H1 (cell line): ENCODE measurements at regions not wholly inside any gene's neighbourhood (a gene's known extent, or its start where the extent isn't known, plus 50 kb on each side); places are given as distances from the start of the nearest gene placed in this dataset.

Source experiments
- CTCF ChIA-PET: fragments of 300-600 bp; sonication (Branson Sonifier 250); formaldehyde crosslinking; loops from one replicate; lab custom pipeline; 2021; ENCODE audit not compliant: partially characterized antibody; lab: Charles Lee
- POLR2A ChIA-PET: fragments of 300-600 bp; sonication (Branson Sonifier 250); formaldehyde crosslinking; loops from one replicate; lab custom pipeline; 2021; ENCODE audit warnings: inconsistent platforms; ENCODE audit not compliant: partially characterized antibody; lab: Charles Lee
- DNase-seq, 2 experiments: peaks; one replicate each; pipeline versions ENCODE4 v3.0.0 to v3.0.0-alpha.2; 2010 to 2022; ENCODE audit warnings: low spot score in 2 of 2, low read depth in 1 of 2, mixed read lengths in 1 of 2
- FAIRE-seq: peaks from 2 replicates; lab custom pipeline; 2011; peaks lifted over from hg19 to GRCh38; lab: Jason Lieb, UNC
- H2AFZ ChIP-seq: 2 replicates; pipeline ENCODE4 v1.8.1; 2012; ENCODE audit warnings: low read length, inconsistent platforms
- H2AK5ac ChIP-seq: 2 replicates; pipeline ENCODE4 v1.6.1; 2013; ENCODE audit warnings: low read depth, low read length
- H2BK120ac ChIP-seq: replicated peaks from 2 replicates; pipeline ENCODE3; 2013; ENCODE audit warnings: low read depth, low read length, inconsistent platforms
- H2BK12ac ChIP-seq: 2 replicates; pipeline ENCODE4 v1.6.1; 2013; ENCODE audit warnings: low read depth, low read length
- H2BK15ac ChIP-seq: 2 replicates; pipeline ENCODE4 v1.6.1; 2013; ENCODE audit warnings: low read length
- H2BK20ac ChIP-seq: 2 replicates; pipeline ENCODE4 v1.6.1; 2013; ENCODE audit warnings: low read length
- H2BK5ac ChIP-seq: 2 replicates; pipeline ENCODE4 v1.6.1; 2013; ENCODE audit warnings: low read depth, low read length
- H3K14ac ChIP-seq: 2 replicates; pipeline ENCODE4 v1.6.1; 2013; ENCODE audit warnings: inconsistent platforms; ENCODE audit not compliant: insufficient read length
- H3K18ac ChIP-seq: 2 replicates; pipeline ENCODE4 v1.6.1; 2013; ENCODE audit warnings: low read length; ENCODE audit errors: extremely low read depth
- H3K23ac ChIP-seq: 2 replicates; pipeline ENCODE4 v1.6.1; 2013; ENCODE audit warnings: inconsistent platforms; ENCODE audit not compliant: insufficient read length
- H3K23me2 ChIP-seq: 2 replicates; pipeline ENCODE4 v1.6.1; 2013; ENCODE audit warnings: low read depth, low read length
- H3K27ac ChIP-seq: 2 replicates; pipeline ENCODE4 v1.6.1; 2011; ENCODE audit warnings: low read depth, low read length, inconsistent platforms
- H3K27me3 ChIP-seq, 4 experiments: replicated peaks in 1 of 4; 1 replicate in 1 of 4; 2 replicates in 3 of 4; pipeline versions ENCODE4 v1.6.1 to v1.8.1; 2011 to 2013; ENCODE audit warnings: low read length in 3 of 4, mild to moderate bottlenecking in 3 of 4, inconsistent platforms in 2 of 4, mixed read lengths in 2 of 4, moderate library complexity in 1 of 4; ENCODE audit not compliant: control insufficient read depth in 3 of 4, insufficient read depth in 3 of 4; ENCODE audit errors: extremely low read depth in 1 of 4
- H3K36me3 ChIP-seq, 4 experiments: 2 replicates each; pipeline versions ENCODE4 v1.6.1 to v1.8.1; 2011 to 2013; ENCODE audit warnings: mild to moderate bottlenecking in 4 of 4, low read length in 3 of 4, moderate library complexity in 2 of 4, control low read depth in 1 of 4, inconsistent platforms in 1 of 4; ENCODE audit not compliant: insufficient read depth in 4 of 4, control insufficient read depth in 2 of 4
- H3K4ac ChIP-seq: replicated peaks from 2 replicates; pipeline ENCODE3; 2013; ENCODE audit warnings: low read length, low read depth, mixed read lengths, inconsistent platforms; ENCODE audit not compliant: insufficient read length
- H3K4me1 ChIP-seq, 4 experiments: replicated peaks in 1 of 4; 1 replicate in 1 of 4; 2 replicates in 3 of 4; pipeline versions ENCODE4 v1.6.1 to v1.8.1; 2011 to 2013; ENCODE audit warnings: low read length in 3 of 4, inconsistent platforms in 2 of 4, mixed read lengths in 1 of 4; ENCODE audit not compliant: insufficient read depth in 4 of 4, control insufficient read depth in 3 of 4
- H3K4me2 ChIP-seq, 2 experiments: 2 replicates each; pipeline versions ENCODE4 v1.6.1 to v1.8.1; 2011 to 2013; ENCODE audit warnings: low read depth in 2 of 2, low read length in 2 of 2, control low read depth in 1 of 2, inconsistent platforms in 1 of 2, mild to moderate bottlenecking in 1 of 2; ENCODE audit not compliant: insufficient read depth in 1 of 2
- H3K4me3 ChIP-seq, 4 experiments: fragments of 200-600, 300-600 bp in 1 of 4; sonication (generic), shearing (Covaris generic), sonication (Bioruptor Twin) in 1 of 4; 2 replicates each; pipeline versions ENCODE4 v1.5.1 to v1.8.1; 2011 to 2016; ENCODE audit warnings: low read length in 4 of 4, low read depth in 3 of 4, control low read depth in 2 of 4, inconsistent platforms in 2 of 4, mild to moderate bottlenecking in 2 of 4, mixed read lengths in 1 of 4, moderate library complexity in 1 of 4; ENCODE audit not compliant: insufficient read depth in 2 of 4; ENCODE audit errors: extremely low read depth in 1 of 4
- H3K56ac ChIP-seq: replicated peaks from 2 replicates; pipeline ENCODE3; 2013; ENCODE audit warnings: low read depth, mild to moderate bottlenecking, mixed read lengths, low read length, inconsistent platforms; ENCODE audit not compliant: insufficient read length
- H3K79me1 ChIP-seq: 2 replicates; pipeline ENCODE4 v1.6.1; 2013; ENCODE audit warnings: low read depth, low read length, control low read depth
- H3K79me2 ChIP-seq, 2 experiments: 2 replicates each; pipeline versions ENCODE4 v1.6.1 to v1.8.1; 2012 to 2013; ENCODE audit warnings: low read length in 2 of 2, mild to moderate bottlenecking in 2 of 2, inconsistent platforms in 1 of 2; ENCODE audit not compliant: insufficient read depth in 2 of 2, control insufficient read depth in 1 of 2
- H3K9ac ChIP-seq, 4 experiments: replicated peaks in 1 of 4; 1 replicate in 1 of 4; 2 replicates in 3 of 4; pipeline versions ENCODE4 v1.6.1 to v1.8.1; 2011 to 2013; ENCODE audit warnings: low read depth in 3 of 4, low read length in 3 of 4, control low read depth in 2 of 4, mild to moderate bottlenecking in 2 of 4, moderate library complexity in 2 of 4, inconsistent platforms in 1 of 4; ENCODE audit errors: extremely low read depth in 1 of 4
- H3K9me3 ChIP-seq, 2 experiments: 2 replicates each; pipeline versions ENCODE4 v1.6.1 to v1.8.1; 2012 to 2013; ENCODE audit warnings: mild to moderate bottlenecking in 2 of 2, moderate library complexity in 2 of 2, control low read depth in 1 of 2, inconsistent platforms in 1 of 2, low read depth in 1 of 2, low read length in 1 of 2, mixed read lengths in 1 of 2; ENCODE audit not compliant: insufficient read depth in 2 of 2
- H4K20me1 ChIP-seq, 2 experiments: replicated peaks in 1 of 2; 2 replicates each; pipeline versions ENCODE3 to v1.8.1; 2011 to 2013; ENCODE audit warnings: inconsistent platforms in 2 of 2, low read length in 2 of 2, mild to moderate bottlenecking in 1 of 2; ENCODE audit not compliant: insufficient read depth in 2 of 2, control insufficient read depth in 1 of 2
- H4K5ac ChIP-seq: 2 replicates; pipeline ENCODE4 v1.6.1; 2013; ENCODE audit warnings: low read length, low read depth, mixed read lengths, inconsistent platforms; ENCODE audit not compliant: insufficient read length
- H4K8ac ChIP-seq: 2 replicates; pipeline ENCODE4 v1.8.0; 2013; ENCODE audit warnings: mild to moderate bottlenecking, moderate library complexity, low read length, inconsistent platforms; ENCODE audit not compliant: insufficient read depth; ENCODE audit errors: extremely low read depth
- H4K91ac ChIP-seq: replicated peaks from 2 replicates; pipeline ENCODE3; 2013; ENCODE audit warnings: low read length, mixed read lengths, inconsistent platforms; ENCODE audit not compliant: insufficient read length
- CEBPB ChIP-seq: IDR thresholded peaks from 2 replicates; pipeline ENCODE4 v1.6.1; 2012; ENCODE audit warnings: low read depth, low read length
- CHD2 ChIP-seq: IDR thresholded peaks from 2 replicates; pipeline ENCODE4 v1.6.1; 2012; ENCODE audit warnings: low read length, improper control_type of control experiment
- CTBP2 ChIP-seq: IDR thresholded peaks from 2 replicates; pipeline ENCODE4 v1.7.0; 2011; ENCODE audit warnings: borderline replicate concordance, mild to moderate bottlenecking, moderate library complexity, mixed read lengths, low read length; ENCODE audit not compliant: insufficient read depth, insufficient read length
- HDAC2 ChIP-seq, 2 experiments: fragments of 300-600 bp in 1 of 2; sonication (generic) in 1 of 2; IDR thresholded peaks; 2 replicates each; pipeline ENCODE4 v1.6.1; 2011 to 2012; ENCODE audit warnings: low read depth in 2 of 2, low read length in 2 of 2, mild to moderate bottlenecking in 2 of 2, moderate library complexity in 2 of 2, borderline replicate concordance in 1 of 2, inconsistent platforms in 1 of 2
- HDAC6 ChIP-seq: IDR thresholded peaks from one replicate; pipeline ENCODE4 v1.7.1; 2012; ENCODE audit warnings: low read depth, mild to moderate bottlenecking, inconsistent platforms, low read length, moderate library complexity
- JUN ChIP-seq: IDR thresholded peaks from 2 replicates; pipeline ENCODE4 v1.6.1; 2011; ENCODE audit warnings: low read depth, mild to moderate bottlenecking, improper control_type of control experiment, low read length
- KDM5A ChIP-seq: fragments of 200-600 bp; IDR thresholded peaks from 2 replicates; pipeline ENCODE4 v1.7.1; 2012; ENCODE audit warnings: mild to moderate bottlenecking, low read length, inconsistent platforms, mixed read lengths
- NANOG ChIP-seq: IDR thresholded peaks from 2 replicates; pipeline ENCODE4 v1.6.1; 2011; ENCODE audit warnings: low read length, low read depth, mild to moderate bottlenecking, inconsistent platforms; ENCODE audit not compliant: insufficient read depth, poor library complexity, severe bottlenecking
- POU5F1 ChIP-seq: IDR thresholded peaks from 2 replicates; pipeline ENCODE4 v1.6.1; 2011; ENCODE audit warnings: low read depth, mild to moderate bottlenecking, low read length, moderate library complexity
- RNF2 ChIP-seq: fragments of 200-900, 300-1000 bp; sonication (generic); IDR thresholded peaks from 2 replicates; pipeline ENCODE4 v1.7.1; 2016; ENCODE audit warnings: borderline replicate concordance, low read depth, mild to moderate bottlenecking, antibody characterized with exemption, low read length; ENCODE audit not compliant: poor library complexity, severe bottlenecking; ENCODE audit errors: missing control alignments
- SIX5 ChIP-seq: IDR thresholded peaks from 2 replicates; pipeline ENCODE4 v1.6.1; 2011; ENCODE audit warnings: mild to moderate bottlenecking, low read depth, low read length
- SP1 ChIP-seq: IDR thresholded peaks from 2 replicates; pipeline ENCODE4 v1.6.1; 2011; ENCODE audit warnings: low read depth, low read length
- SP4 ChIP-seq: IDR thresholded peaks from 2 replicates; pipeline ENCODE4 v1.6.1; 2012; ENCODE audit warnings: low read length, inconsistent platforms
- WGBS, 2 experiments: shearing (Covaris generic) in 1 of 2; methylation state at CpG; one replicate each; pipeline versions ENCODE4 v1.1.6 to v1.1.7; 2013 to 2015; ENCODE audit warnings: low lambda C conversion rate in 2 of 2, mixed read lengths in 2 of 2, inconsistent platforms in 1 of 2, low coverage in 1 of 2, missing lambda C conversion rate in 1 of 2; ENCODE audit not compliant: insufficient replicate concordance in 2 of 2, insufficient coverage in 1 of 2, insufficient read length in 1 of 2; ENCODE audit errors: extremely low coverage in 1 of 2, missing lambda C conversion rate in 1 of 2; 5-methylcytosine and 5-hydroxymethylcytosine counted together
- TF ChIP-seq, protein P1 (sequence below): IDR thresholded peaks from 2 replicates; pipeline ENCODE4 v1.6.1; 2011; ENCODE audit warnings: low read length, improper control_type of control experiment

DNA sequence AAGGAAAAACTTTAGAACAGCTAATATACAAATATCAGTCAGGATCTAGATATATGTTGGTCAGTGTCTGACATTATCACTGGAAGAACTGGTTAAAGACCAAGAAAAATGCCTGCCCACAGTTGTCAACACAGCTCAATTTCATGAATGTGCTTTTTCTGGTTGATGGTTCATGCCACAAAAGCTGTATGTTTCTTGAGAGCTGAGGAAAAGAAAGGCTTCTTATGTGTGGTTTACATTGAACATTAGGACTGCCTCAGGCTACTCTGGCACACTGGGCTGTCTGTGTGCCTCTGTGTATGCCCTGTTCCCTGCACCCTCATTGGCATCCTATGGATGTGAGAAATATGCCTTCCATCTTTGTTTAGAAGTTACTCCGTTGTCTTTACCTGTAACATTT lies 218.8 kb upstream of the RGS6 start:
- no peak overlapping the region for H4K5ac ChIP-seq
- H3K18ac ChIP-seq, result no peak overlapping the region
- H3K36me3 ChIP-seq, result peaks cover 0 to 10% (median 7%) of the 10 kb centered on the region in 4 experiments; a peak in 4 of 8 replicates
- FAIRE-seq (no peak), DNase-seq (no peak)
- H2BK12ac ChIP-seq, result no peak overlapping the region
- WGBS, 2 experiments, result 79% methylated on average over 1 of the region's 1 CpG; no CpG with 5 or more reads in 1 of the 2 experiments
- H2BK15ac ChIP-seq, result no peak overlapping the region
- no peaks in the 10 kb centered on the region for H3K27me3 ChIP-seq
- no peaks in the 10 kb centered on the region for H3K79me2 ChIP-seq
- H4K20me1 ChIP-seq, result no peaks in the 10 kb centered on the region
- H3K79me1 ChIP-seq, result no peaks in the 10 kb centered on the region
- no peak overlapping the region for H2BK20ac ChIP-seq
- H3K4ac ChIP-seq, result no peak overlapping the region
- H2BK120ac ChIP-seq, result no peak overlapping the region
- ChIA-PET CTCF (interaction anchor here (0.6 to 1.4 kb wide), 3 partner anchors 11 to 599 kb away, joined by 3 to 6 read pairs (median 3); no protein-coding TSS in a partner anchor), POLR2A (no interaction called here)
- H2AFZ ChIP-seq, result no peak overlapping the region
- no peak overlapping the region for H3K14ac ChIP-seq
- H3K23ac ChIP-seq, result no peak overlapping the region
- no peak overlapping the region for H3K56ac ChIP-seq
- H3K27ac ChIP-seq, result no peak overlapping the region
- H3K4me1 ChIP-seq, result no peaks in the 10 kb centered on the region; a peak in 2 of 7 replicates
- H4K91ac ChIP-seq, result no peak overlapping the region
- no peak overlapping the region for H3K4me3 ChIP-seq
- no peak overlapping the region for H3K4me2 ChIP-seq
- no peak overlapping the region for H3K9ac ChIP-seq
- no peak overlapping the region for H2BK5ac ChIP-seq
- H3K9me3 ChIP-seq, result no peaks in the 10 kb centered on the region
- no peaks in the 10 kb centered on the region for H3K23me2 ChIP-seq
- H4K8ac ChIP-seq, result no peak overlapping the region
- H2AK5ac ChIP-seq, result no peak overlapping the region
- TF ChIP-seq HDAC6 (no peak), CTBP2 (no peak), SP1 (no peak), SP4 (no peak), HDAC2 (IDR thresholded peaks at IDR 0.05; ENCODE audit: borderline replicate concordance in 1 of 2, low read depth in 2 of 2, low read length in 2 of 2) (no peak), RNF2 (no peak), POU5F1 (no peak), CEBPB (no peak), KDM5A (no peak), SIX5 (no peak), CHD2 (no peak), JUN (no peak), NANOG (no peak)
- TF ChIP-seq, protein P1, sequence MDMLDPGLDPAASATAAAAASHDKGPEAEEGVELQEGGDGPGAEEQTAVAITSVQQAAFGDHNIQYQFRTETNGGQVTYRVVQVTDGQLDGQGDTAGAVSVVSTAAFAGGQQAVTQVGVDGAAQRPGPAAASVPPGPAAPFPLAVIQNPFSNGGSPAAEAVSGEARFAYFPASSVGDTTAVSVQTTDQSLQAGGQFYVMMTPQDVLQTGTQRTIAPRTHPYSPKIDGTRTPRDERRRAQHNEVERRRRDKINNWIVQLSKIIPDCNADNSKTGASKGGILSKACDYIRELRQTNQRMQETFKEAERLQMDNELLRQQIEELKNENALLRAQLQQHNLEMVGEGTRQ, result no peak
